HepG2 (cell line): ENCODE measurements at regions not wholly inside any gene's neighbourhood (a gene's known extent, or its start where the extent isn't known, plus 50 kb on each side); places are given as distances from the start of the nearest gene placed in this dataset.

Source experiments
- ATAC-seq: fragments of 200-7000 bp; cut with Tn5 transposase; 3 replicates; pipeline ENCODE4 v1.9.1; 2020; ENCODE audit warnings: mild to moderate bottlenecking, moderate library complexity
- BruUV-seq: library from RNA; stranded (reverse); fragments of 400-500 nt; replicated peaks from 2 replicates; lab custom pipeline; 2021; lab: Mats Ljungman, UMichigan
- CTCF ChIA-PET: fragments of 300-600 bp; formaldehyde crosslinking; extraction: SDS; loops from one replicate; lab custom pipeline; 2021; ENCODE audit warnings: low total read pairs, inconsistent platforms, low intra/inter-chr PET ratio; lab: Yijun Ruan, JAX
- POLR2A ChIA-PET: fragments of 350-600 bp; sonication (Branson Sonifier 250); formaldehyde crosslinking; loops from one replicate; lab custom pipeline; 2020; ENCODE audit warnings: antibody characterized with exemption, inconsistent platforms; lab: Yijun Ruan, JAX
- DNase-seq: peaks from one replicate; pipeline ENCODE4 v3.0.0-alpha.2; 2015; ENCODE audit warnings: low spot score
- FAIRE-seq: peaks from 3 replicates; lab custom pipeline; 2011; peaks lifted over from hg19 to GRCh38; lab: Jason Lieb, UNC
- H2AFZ ChIP-seq: one replicate; pipeline ENCODE4 v1.6.1; 2011; ENCODE audit warnings: low read length, inconsistent platforms
- H3K27ac ChIP-seq: fragments of 300-600 bp; 3 replicates; pipeline ENCODE4 v1.8.0; 2011; ENCODE audit warnings: mixed run types, mild to moderate bottlenecking, mixed read lengths, low read length, inconsistent platforms; ENCODE audit not compliant: insufficient read depth; ENCODE audit errors: extremely low read length
- H3K27me3 ChIP-seq, 2 experiments: fragments of 200-600 bp in 1 of 2; 2 replicates in 1 of 2; 3 replicates in 1 of 2; pipeline versions ENCODE4 v1.6.0 to v1.8.0; 2011; ENCODE audit warnings: low read length in 2 of 2, mild to moderate bottlenecking in 2 of 2, moderate library complexity in 2 of 2, inconsistent platforms in 1 of 2; ENCODE audit not compliant: insufficient read depth in 2 of 2, control insufficient read depth in 1 of 2
- H3K36me3 ChIP-seq, 2 experiments: fragments of 200-600 bp in 1 of 2; replicated peaks in 1 of 2; 2 replicates in 1 of 2; 3 replicates in 1 of 2; pipeline versions ENCODE4 v1.5.1 to v1.8.0; 2011; ENCODE audit warnings: low read length in 2 of 2, inconsistent platforms in 1 of 2; ENCODE audit not compliant: insufficient read depth in 2 of 2, control insufficient read depth in 1 of 2
- H3K4me1 ChIP-seq: 2 replicates; pipeline ENCODE4 v1.5.1; 2012; ENCODE audit warnings: low read length, inconsistent platforms; ENCODE audit not compliant: insufficient read depth
- H3K4me2 ChIP-seq: 2 replicates; pipeline ENCODE4 v1.6.0; 2011; ENCODE audit warnings: low read depth, low read length, inconsistent platforms
- H3K4me3 ChIP-seq, 3 experiments: fragments of 200-600 bp in 1 of 3; sonication (generic), shearing (Covaris generic) in 1 of 3; replicated peaks in 1 of 3; 2 replicates each; pipeline ENCODE4 v1.5.1; 2011 to 2016; ENCODE audit warnings: low read length in 3 of 3, inconsistent platforms in 2 of 3, low read depth in 2 of 3, mild to moderate bottlenecking in 2 of 3, control low read depth in 1 of 3, mixed read lengths in 1 of 3; ENCODE audit not compliant: insufficient read depth in 1 of 3
- H3K79me2 ChIP-seq: one replicate; pipeline ENCODE4 v1.6.1; 2011; ENCODE audit warnings: low read length, inconsistent platforms; ENCODE audit not compliant: insufficient read depth
- H3K9ac ChIP-seq: 2 replicates; pipeline ENCODE4 v1.6.0; 2011; ENCODE audit warnings: mild to moderate bottlenecking, low read depth, low read length, inconsistent platforms; ENCODE audit not compliant: insufficient read depth
- H3K9me3 ChIP-seq: 2 replicates; pipeline ENCODE4 v1.5.1; 2012; ENCODE audit warnings: mild to moderate bottlenecking, low read length
- H4K20me1 ChIP-seq: 2 replicates; pipeline ENCODE4 v1.6.0; 2011; ENCODE audit warnings: inconsistent platforms, mild to moderate bottlenecking, low read length, moderate library complexity; ENCODE audit not compliant: insufficient read depth
- ETV5 ChIP-seq: IDR thresholded peaks from 2 replicates; pipeline ENCODE4 v1.6.1; 2018; ENCODE audit warnings: missing biosample characterization, missing genetic modification reagents, inconsistent platforms, borderline replicate concordance
- KDM3A ChIP-seq: IDR thresholded peaks from 2 replicates; pipeline ENCODE4 v1.6.1; 2018; ENCODE audit warnings: low read depth, missing compliant biosample characterization
- ZNF18 ChIP-seq: sonication (generic); formaldehyde crosslinking; IDR thresholded peaks from 2 replicates; pipeline ENCODE4 v1.8.0; 2022; ENCODE audit warnings: mild to moderate bottlenecking, missing genetic modification reagents; ENCODE audit not compliant: insufficient replicate concordance
- ZNF205 ChIP-seq: IDR thresholded peaks from 2 replicates; pipeline ENCODE4 v1.6.1; 2018; ENCODE audit warnings: missing biosample characterization, missing genetic modification reagents
- WGBS: methylation state at CpG from one replicate; pipeline ENCODE4 v1.1.6; 2017; ENCODE audit warnings: low lambda C conversion rate; 5-methylcytosine and 5-hydroxymethylcytosine counted together
- in situ Hi-C: cut with HindIII; loops from 2 replicates; pipeline ENCODE4 v1.10.0; 2017; ENCODE audit warnings: low pct_unique_long_range_greater_than_20kb; ENCODE audit not compliant: extremely low pct_ligation_motif_present
- intact Hi-C: fragments of 100-400 bp; cut with micrococcal nuclease; formaldehyde crosslinking; loops from one replicate; pipeline ENCODE4 v1.10.0; 2022; ENCODE audit not compliant: unreplicated experiment
- TF ChIP-seq, protein P1 (sequence below): sonication (generic); formaldehyde crosslinking; IDR thresholded peaks from 2 replicates; pipeline ENCODE4 v1.5.0; 2020; ENCODE audit warnings: mild to moderate bottlenecking, missing genetic modification reagents
- TF ChIP-seq, protein P2 (sequence below): sonication (generic); formaldehyde crosslinking; IDR thresholded peaks from 2 replicates; pipeline ENCODE4 v1.5.1; 2020; ENCODE audit warnings: missing genetic modification reagents, mild to moderate bottlenecking, borderline replicate concordance
- TF ChIP-seq, protein P3 (sequence below): IDR thresholded peaks from 2 replicates; pipeline ENCODE4 v1.6.1; 2018; ENCODE audit warnings: missing genetic modification reagents, mild to moderate bottlenecking, missing compliant biosample characterization

DNA sequence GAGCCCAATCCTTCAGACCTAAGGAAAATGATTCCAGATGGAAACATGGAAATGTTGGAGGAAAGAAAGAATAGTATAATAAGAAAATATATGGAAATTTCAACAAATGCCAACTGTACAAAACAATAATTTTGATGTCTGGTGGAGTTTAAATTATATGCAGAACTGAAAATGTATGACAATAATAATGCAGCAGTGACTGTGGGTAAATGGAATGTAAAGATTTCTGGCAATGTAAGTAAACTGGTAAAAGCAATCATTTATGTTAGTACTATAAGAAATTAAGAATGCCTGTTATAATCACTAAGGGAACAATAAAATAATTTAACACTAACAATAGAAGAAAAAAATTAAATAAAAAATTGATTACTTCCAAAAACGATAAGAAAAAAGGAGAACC is 89.0 kb downstream of the EDN1 start:
- intact Hi-C loops, result no loop called here

More for the DNA sequence above, 89.0 kb downstream of the EDN1 start:
- Histone ChIP-seq H3K79me2 (no peaks in the 10 kb centered on the region), H4K20me1 (no peaks in the 10 kb centered on the region; the same call in 1 of the 2 replicates), H3K4me3 (no peak overlapping the region), H3K27me3 (0 out of 5 replicates have a peak, but pooled peaks cover 0 to 1% of the 10 kb centered on the region in 2 experiments), H3K36me3 (no peaks in the 10 kb centered on the region), H3K4me2 (no peak overlapping the region), H3K9me3 (no peaks in the 10 kb centered on the region), H3K27ac (no peak overlapping the region)
- in situ Hi-C loops, result no loop called here
- DNase-seq (no peak), ATAC-seq (no peak), FAIRE-seq (no peak)
- CTCF ChIA-PET, result no interaction called here
- BruUV-seq, result no TSS peak
- 0% methylated on average over 1 of the region's 1 CpG for WGBS
- TF ChIP-seq, protein P1, sequence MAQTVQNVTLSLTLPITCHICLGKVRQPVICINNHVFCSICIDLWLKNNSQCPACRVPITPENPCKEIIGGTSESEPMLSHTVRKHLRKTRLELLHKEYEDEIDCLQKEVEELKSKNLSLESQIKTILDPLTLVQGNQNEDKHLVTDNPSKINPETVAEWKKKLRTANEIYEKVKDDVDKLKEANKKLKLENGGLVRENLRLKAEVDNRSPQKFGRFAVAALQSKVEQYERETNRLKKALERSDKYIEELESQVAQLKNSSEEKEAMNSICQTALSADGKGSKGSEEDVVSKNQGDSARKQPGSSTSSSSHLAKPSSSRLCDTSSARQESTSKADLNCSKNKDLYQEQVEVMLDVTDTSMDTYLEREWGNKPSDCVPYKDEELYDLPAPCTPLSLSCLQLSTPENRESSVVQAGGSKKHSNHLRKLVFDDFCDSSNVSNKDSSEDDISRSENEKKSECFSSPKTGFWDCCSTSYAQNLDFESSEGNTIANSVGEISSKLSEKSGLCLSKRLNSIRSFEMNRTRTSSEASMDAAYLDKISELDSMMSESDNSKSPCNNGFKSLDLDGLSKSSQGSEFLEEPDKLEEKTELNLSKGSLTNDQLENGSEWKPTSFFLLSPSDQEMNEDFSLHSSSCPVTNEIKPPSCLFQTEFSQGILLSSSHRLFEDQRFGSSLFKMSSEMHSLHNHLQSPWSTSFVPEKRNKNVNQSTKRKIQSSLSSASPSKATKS (CRISPR knock-in tag), result no peak
- TF ChIP-seq ZNF18 (CRISPR knock-in tag) (no peak), KDM3A (no peak), ZNF205 (CRISPR knock-in tag) (no peak), ETV5 (CRISPR knock-in tag) (no peak)
- TF ChIP-seq, protein P2, sequence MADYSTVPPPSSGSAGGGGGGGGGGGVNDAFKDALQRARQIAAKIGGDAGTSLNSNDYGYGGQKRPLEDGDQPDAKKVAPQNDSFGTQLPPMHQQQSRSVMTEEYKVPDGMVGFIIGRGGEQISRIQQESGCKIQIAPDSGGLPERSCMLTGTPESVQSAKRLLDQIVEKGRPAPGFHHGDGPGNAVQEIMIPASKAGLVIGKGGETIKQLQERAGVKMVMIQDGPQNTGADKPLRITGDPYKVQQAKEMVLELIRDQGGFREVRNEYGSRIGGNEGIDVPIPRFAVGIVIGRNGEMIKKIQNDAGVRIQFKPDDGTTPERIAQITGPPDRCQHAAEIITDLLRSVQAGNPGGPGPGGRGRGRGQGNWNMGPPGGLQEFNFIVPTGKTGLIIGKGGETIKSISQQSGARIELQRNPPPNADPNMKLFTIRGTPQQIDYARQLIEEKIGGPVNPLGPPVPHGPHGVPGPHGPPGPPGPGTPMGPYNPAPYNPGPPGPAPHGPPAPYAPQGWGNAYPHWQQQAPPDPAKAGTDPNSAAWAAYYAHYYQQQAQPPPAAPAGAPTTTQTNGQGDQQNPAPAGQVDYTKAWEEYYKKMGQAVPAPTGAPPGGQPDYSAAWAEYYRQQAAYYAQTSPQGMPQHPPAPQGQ (CRISPR knock-in tag), result no peak
- TF ChIP-seq, protein P3, sequence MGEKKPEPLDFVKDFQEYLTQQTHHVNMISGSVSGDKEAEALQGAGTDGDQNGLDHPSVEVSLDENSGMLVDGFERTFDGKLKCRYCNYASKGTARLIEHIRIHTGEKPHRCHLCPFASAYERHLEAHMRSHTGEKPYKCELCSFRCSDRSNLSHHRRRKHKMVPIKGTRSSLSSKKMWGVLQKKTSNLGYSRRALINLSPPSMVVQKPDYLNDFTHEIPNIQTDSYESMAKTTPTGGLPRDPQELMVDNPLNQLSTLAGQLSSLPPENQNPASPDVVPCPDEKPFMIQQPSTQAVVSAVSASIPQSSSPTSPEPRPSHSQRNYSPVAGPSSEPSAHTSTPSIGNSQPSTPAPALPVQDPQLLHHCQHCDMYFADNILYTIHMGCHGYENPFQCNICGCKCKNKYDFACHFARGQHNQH (CRISPR knock-in tag), result no peak
- TF ChIP-seq, all 625 proteins: peak for 0
- Histone ChIP-seq H2AFZ (no peak overlapping the region), H3K9ac (no peak overlapping the region), H3K4me1 (peaks cover 5% of the 10 kb centered on the region)
- POLR2A ChIA-PET, result no interaction called here
